Progenitor cell of endocrine pancreas (in vitro differentiated cells): ENCODE measurements at regions not wholly inside any gene's neighbourhood (a gene's known extent, or its start where the extent isn't known, plus 50 kb on each side); places are given as distances from the start of the nearest gene placed in this dataset.

Source experiments
- DNase-seq: peaks from one replicate; pipeline ENCODE4 v3.0.0; 2021; ENCODE audit warnings: low spot score; ENCODE audit not compliant: unreplicated experiment
- H3K27ac Mint-ChIP-seq: 2 replicates; pipeline ENCODE4 v1.8.0; 2021; ENCODE audit warnings: mild to moderate bottlenecking, moderate library complexity, mixed read lengths
- H3K27me3 Mint-ChIP-seq: 2 replicates; pipeline ENCODE4 v1.8.0; 2021; ENCODE audit warnings: mixed read lengths
- H3K36me3 Mint-ChIP-seq: 2 replicates; pipeline ENCODE4 v1.8.0; 2022; ENCODE audit warnings: mixed read lengths; ENCODE audit not compliant: insufficient read depth
- H3K4me1 Mint-ChIP-seq: 2 replicates; pipeline ENCODE4 v1.8.0; 2021; ENCODE audit warnings: low read depth, mixed read lengths
- H3K4me3 Mint-ChIP-seq: 2 replicates; pipeline ENCODE4 v1.8.0; 2021; ENCODE audit warnings: low read depth, mild to moderate bottlenecking, moderate library complexity, mixed read lengths
- H3K9me3 Mint-ChIP-seq: 2 replicates; pipeline ENCODE4 v1.8.0; 2021; ENCODE audit warnings: low read depth, mixed read lengths
- CTCF ChIP-seq: fragments of 200-600 bp; sonication (generic); IDR thresholded peaks from one replicate; pipeline ENCODE4 v1.5.0; 2021; ENCODE audit warnings: antibody characterized with exemption, mild to moderate bottlenecking; ENCODE audit not compliant: unreplicated experiment

DNA sequence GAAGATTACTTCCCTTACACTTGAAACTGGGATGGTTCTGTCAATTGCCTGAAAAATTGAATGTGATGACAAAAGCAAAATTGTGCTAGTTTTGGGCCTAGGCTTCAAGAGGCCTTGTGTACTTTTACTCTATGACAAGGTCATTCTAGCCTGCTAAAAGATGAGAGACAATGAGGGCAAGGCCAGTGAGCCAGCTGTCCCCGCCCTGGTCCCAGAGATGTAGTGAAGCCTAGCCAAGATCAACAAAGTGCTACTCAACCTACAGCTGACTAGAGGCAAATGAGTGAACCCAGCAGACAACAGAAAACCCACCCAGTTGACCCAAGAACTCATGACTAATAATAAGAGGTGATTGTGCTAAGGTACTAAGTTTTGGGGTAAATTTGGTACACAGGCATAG lies 248.7 kb downstream of the IL15 start:
- no peaks in the 10 kb centered on the region for H3K27me3 Mint-ChIP-seq
- H3K4me3 Mint-ChIP-seq, result no peak overlapping the region
- no peaks in the 10 kb centered on the region for H3K4me1 Mint-ChIP-seq
- TF ChIP-seq CTCF, result no peak
- H3K27ac Mint-ChIP-seq, result no peak overlapping the region
- no peaks in the 10 kb centered on the region for H3K9me3 Mint-ChIP-seq
- H3K36me3 Mint-ChIP-seq, result no peaks in the 10 kb centered on the region
- DNase-seq, result no peak

- Mint-ChIP-seq H3K9me3 (no peaks in the 10 kb centered on the region), H3K4me3 (no peak overlapping the region), H3K27ac (no peak overlapping the region), H3K36me3 (no peaks in the 10 kb centered on the region), H3K4me1 (no peaks in the 10 kb centered on the region), H3K27me3 (no peaks in the 10 kb centered on the region)
- DNase-seq, result no peak
- TF ChIP-seq CTCF, result no peak
These were observed 253.9 kb downstream of the IL15 start for GRCh38 chr4:141890279-141890678.

DNA sequence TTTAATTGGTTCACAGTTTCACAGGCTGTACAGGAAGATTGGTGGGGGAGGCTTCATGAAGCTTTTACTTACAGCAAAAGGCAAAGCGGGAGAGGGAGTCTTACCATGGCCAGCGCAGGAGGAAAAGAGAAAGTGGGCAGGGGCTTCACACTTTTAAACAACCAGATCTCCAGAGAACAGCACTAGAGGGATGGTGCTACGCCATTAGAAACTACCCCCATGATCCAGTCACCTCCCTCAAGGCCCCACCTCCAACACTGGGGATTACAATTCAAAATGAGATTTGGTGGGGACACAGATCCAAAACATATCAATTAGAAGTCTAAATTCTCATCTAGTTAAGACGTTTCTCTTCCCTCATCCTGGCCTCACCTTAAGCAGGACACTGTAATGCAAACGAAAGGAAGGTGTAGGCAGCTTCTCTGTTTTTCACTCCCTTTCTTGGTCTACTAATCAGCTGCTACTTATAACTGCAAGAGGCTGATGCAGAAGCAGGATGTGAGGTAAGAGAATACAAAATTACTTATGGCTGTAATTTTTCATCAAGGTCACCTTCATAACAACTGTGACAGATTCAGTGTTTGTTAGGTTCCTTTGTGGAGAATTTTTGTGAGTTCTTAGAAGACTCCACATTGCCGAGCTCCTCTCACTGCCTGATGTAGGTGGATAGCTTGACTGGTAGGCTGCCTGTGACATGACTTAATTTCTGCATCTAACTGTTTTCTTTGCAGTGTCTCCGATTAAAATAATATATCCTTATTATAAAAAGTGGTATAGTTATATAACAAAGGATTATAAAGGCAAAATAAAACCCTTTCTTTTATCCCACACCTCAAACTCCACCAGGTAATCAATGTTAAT lies 255.1 kb downstream of the IL15 start:
- Mint-ChIP-seq H3K27me3 (no peaks in the 10 kb centered on the region), H3K27ac (no peak overlapping the region), H3K36me3 (no peaks in the 10 kb centered on the region), H3K4me3 (no peak overlapping the region), H3K9me3 (no peaks in the 10 kb centered on the region), H3K4me1 (no peaks in the 10 kb centered on the region)
- no peak for DNase-seq
- TF ChIP-seq CTCF, result no peak

DNA sequence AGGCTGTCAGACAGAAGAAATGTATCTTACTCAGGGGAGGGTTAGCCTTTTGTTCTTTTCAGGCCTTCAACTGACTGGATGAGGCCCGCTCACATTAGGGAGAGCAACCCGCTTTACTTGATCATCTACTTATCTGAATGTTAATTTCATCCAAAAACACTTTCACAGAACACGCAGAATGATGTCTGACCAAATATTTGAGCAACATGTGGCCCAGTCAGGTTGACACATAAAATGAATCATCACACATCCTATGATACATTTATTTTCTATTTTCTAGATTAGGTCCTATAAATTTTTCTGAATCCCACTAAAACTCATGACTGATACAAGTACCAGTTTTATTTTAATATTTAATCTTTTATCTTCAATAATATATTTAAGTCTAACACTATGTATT lies 260.3 kb downstream of the IL15 start:
- H3K36me3 Mint-ChIP-seq, result no peaks in the 10 kb centered on the region
- H3K4me1 Mint-ChIP-seq, result no peaks in the 10 kb centered on the region
- H3K9me3 Mint-ChIP-seq, result no peaks in the 10 kb centered on the region

GRCh38 chr4:141898346-141898745 lies 262.0 kb downstream of the IL15 start:
- H3K9me3 Mint-ChIP-seq, result peaks cover 2% of the 10 kb centered on the region
- H3K27ac Mint-ChIP-seq, result no peak overlapping the region
- H3K36me3 Mint-ChIP-seq, result no peaks in the 10 kb centered on the region
- no peaks in the 10 kb centered on the region for H3K4me1 Mint-ChIP-seq
- TF ChIP-seq CTCF, result no peak
- H3K4me3 Mint-ChIP-seq, result no peak overlapping the region
- no peaks in the 10 kb centered on the region for H3K27me3 Mint-ChIP-seq
- no peak for DNase-seq

More for the DNA sequence above, 260.3 kb downstream of the IL15 start:
- no peak overlapping the region for H3K27ac Mint-ChIP-seq
- no peak overlapping the region for H3K4me3 Mint-ChIP-seq
- DNase-seq, result no peak
- no peaks in the 10 kb centered on the region for H3K27me3 Mint-ChIP-seq
- TF ChIP-seq CTCF, result no peak
